ENCODE measurements at regions not wholly inside any gene's neighbourhood (a gene's known extent, or its start where the extent isn't known, plus 50 kb on each side); places are given as distances from the start of the nearest gene placed in this dataset.

GRCh38 chr16:6634151-6634550 is 698.5 kb upstream of the RBFOX1 start:
- Mint-ChIP-seq H3K4me1 (peaks cover 8% of the 10 kb centered on the region), H3K36me3 (ENCODE audit: low read depth) (no peaks in the 10 kb centered on the region), H3K9me3 (peaks cover 3% of the 10 kb centered on the region; the same call in 2 of the 3 replicates), H3K27ac (no peak overlapping the region), H3K27me3 (ENCODE audit: insufficient read depth, low read depth, poor library complexity) (no peaks in the 10 kb centered on the region), H3K4me3 (no peak overlapping the region)
- no peak overlapping the region for H2AFZ ChIP-seq
- no peaks in the 10 kb centered on the region for H4K20me1 ChIP-seq (replicated peaks; ENCODE audit: insufficient read depth)
- H3K4me1 ChIP-seq (ENCODE audit: insufficient read depth), result no peaks in the 10 kb centered on the region
- H3K4me3 ChIP-seq, result no peak overlapping the region
- TF ChIP-seq ZNF331 (CRISPR knock-in tag; IDR thresholded peaks at IDR 0.05; ENCODE audit: low read depth) (no peak), NANOG (IDR thresholded peaks at IDR 0.05; ENCODE audit: borderline replicate concordance) (no peak), ZNF462 (CRISPR knock-in tag; IDR thresholded peaks at IDR 0.05) (no peak), ETS1 (IDR thresholded peaks at IDR 0.05) (no peak), JUNB (IDR thresholded peaks at IDR 0.05; ENCODE audit: unreplicated experiment) (no peak), ZNF114 (CRISPR knock-in tag; IDR thresholded peaks at IDR 0.05) (no peak)
- no peak for ATAC-seq
- no peaks in the 10 kb centered on the region for H3F3A ChIP-seq (replicated peaks; ENCODE audit: low read depth)
- DNase-seq (ENCODE audit: low spot score), result no peak
- H3K27me3 ChIP-seq (ENCODE audit: insufficient read depth), result no peaks in the 10 kb centered on the region
- no peak overlapping the region for H3K4me2 ChIP-seq
- H3K9me2 ChIP-seq (ENCODE audit: insufficient read depth), result no peaks in the 10 kb centered on the region
- no peaks in the 10 kb centered on the region for H3K79me2 ChIP-seq (replicated peaks; ENCODE audit: insufficient read depth)
- H3K36me3 ChIP-seq (ENCODE audit: insufficient read depth), result no peaks in the 10 kb centered on the region
- H3K27ac ChIP-seq (ENCODE audit: low read depth), result no peak overlapping the region

GRCh38 chr16:6633456-6633855 is 699.2 kb upstream of the RBFOX1 start:
- Histone ChIP-seq H3K79me2 (replicated peaks; ENCODE audit: insufficient read depth) (no peaks in the 10 kb centered on the region), H2AFZ (no peak overlapping the region), H3K27me3 (ENCODE audit: insufficient read depth) (no peaks in the 10 kb centered on the region), H4K20me1 (replicated peaks; ENCODE audit: insufficient read depth) (no peaks in the 10 kb centered on the region), H3F3A (replicated peaks; ENCODE audit: low read depth) (no peaks in the 10 kb centered on the region), H3K9me2 (ENCODE audit: insufficient read depth) (no peaks in the 10 kb centered on the region), H3K36me3 (ENCODE audit: insufficient read depth) (no peaks in the 10 kb centered on the region), H3K4me3 (no peak overlapping the region), H3K27ac (ENCODE audit: low read depth) (no peak overlapping the region), H3K4me1 (ENCODE audit: insufficient read depth) (no peaks in the 10 kb centered on the region), H3K4me2 (no peak overlapping the region)
- Mint-ChIP-seq H3K4me3 (no peak overlapping the region), H3K4me1 (peaks cover 8% of the 10 kb centered on the region), H3K27me3 (ENCODE audit: insufficient read depth, low read depth, poor library complexity) (no peaks in the 10 kb centered on the region), H3K9me3 (peaks cover 3% of the 10 kb centered on the region; the same call in 2 of the 3 replicates), H3K27ac (no peak overlapping the region), H3K36me3 (ENCODE audit: low read depth) (no peaks in the 10 kb centered on the region)
- ATAC-seq (no peak), DNase-seq (ENCODE audit: low spot score) (no peak)
- TF ChIP-seq POLR2AphosphoS5 (IDR thresholded peaks at IDR 0.05; ENCODE audit: low read depth), result no peak
